Neural progenitor cell (in vitro differentiated cells): ENCODE measurements at regions not wholly inside any gene's neighbourhood (a gene's known extent, or its start where the extent isn't known, plus 50 kb on each side); places are given as distances from the start of the nearest gene placed in this dataset.
"Not testable (repeated sequence)": the region's sequence is repeated elsewhere in the genome, so short reads cannot be mapped to it uniquely, and the experiment has no call there.

Source experiments
- DNase-seq: peaks from one replicate; pipeline ENCODE4 v3.0.0-alpha.2; 2016; ENCODE audit warnings: low spot score
- H2AFZ ChIP-seq: fragments of 200-600 bp; sonication (generic); replicated peaks from 2 replicates; pipeline ENCODE4 v1.6.1; 2016; ENCODE audit warnings: antibody characterized with exemption
- H3F3A ChIP-seq: fragments of 200-600 bp; sonication (generic); 2 replicates; pipeline ENCODE4 v1.6.1; 2016; ENCODE audit warnings: antibody characterized with exemption, low read depth
- H3K27ac ChIP-seq: fragments of 200-600 bp; sonication (generic); 2 replicates; pipeline ENCODE4 v1.5.1; 2016; ENCODE audit warnings: mild to moderate bottlenecking
- H3K27me3 ChIP-seq: fragments of 200-600 bp; sonication (generic); 2 replicates; pipeline ENCODE4 v1.6.1; 2016; ENCODE audit warnings: mild to moderate bottlenecking, moderate library complexity
- H3K36me3 ChIP-seq: fragments of 200-600 bp; sonication (generic); 2 replicates; pipeline ENCODE4 v1.5.1; 2016
- H3K4me1 ChIP-seq: fragments of 200-600 bp; sonication (generic); 2 replicates; pipeline ENCODE4 v1.6.1; 2016; ENCODE audit warnings: mixed run types
- H3K4me2 ChIP-seq: fragments of 200-600 bp; sonication (generic); 2 replicates; pipeline ENCODE4 v1.6.1; 2016
- H3K4me3 ChIP-seq: fragments of 200-600 bp; sonication (generic); 2 replicates; pipeline ENCODE4 v1.5.1; 2016
- H3K79me2 ChIP-seq: fragments of 200-600 bp; sonication (generic); 2 replicates; pipeline ENCODE4 v1.6.1; 2016; ENCODE audit warnings: low read depth
- H3K9ac ChIP-seq: fragments of 200-600 bp; sonication (generic); 2 replicates; pipeline ENCODE4 v1.6.1; 2016
- H3K9me3 ChIP-seq: fragments of 200-600 bp; sonication (generic); 2 replicates; pipeline ENCODE4 v1.5.1; 2016; ENCODE audit warnings: low read depth
- H4K20me1 ChIP-seq: fragments of 200-600 bp; sonication (generic); 2 replicates; pipeline ENCODE4 v1.6.1; 2016; ENCODE audit warnings: low read depth
- H3K27ac Mint-ChIP-seq: 3 replicates; pipeline ENCODE4 v1.8.0; 2021; ENCODE audit warnings: mixed read lengths
- H3K27me3 Mint-ChIP-seq: 2 replicates; pipeline ENCODE4 v1.8.0; 2022; ENCODE audit warnings: low read depth, mild to moderate bottlenecking, inconsistent platforms, moderate library complexity, mixed read lengths; ENCODE audit not compliant: insufficient read depth
- H3K36me3 Mint-ChIP-seq: 3 replicates; pipeline ENCODE4 v1.8.0; 2021; ENCODE audit warnings: mixed read lengths
- H3K4me1 Mint-ChIP-seq: 3 replicates; pipeline ENCODE4 v1.8.0; 2021; ENCODE audit warnings: mixed read lengths
- H3K4me3 Mint-ChIP-seq: 3 replicates; pipeline ENCODE4 v1.8.0; 2021; ENCODE audit warnings: mild to moderate bottlenecking, moderate library complexity, mixed read lengths
- H3K9me3 Mint-ChIP-seq: 3 replicates; pipeline ENCODE4 v1.8.0; 2020; ENCODE audit warnings: mixed read lengths
- EZH2 ChIP-seq: fragments of 200-600 bp; sonication (generic); IDR thresholded peaks from 2 replicates; pipeline ENCODE4 v1.6.1; 2017; ENCODE audit warnings: antibody characterized with exemption, mild to moderate bottlenecking, moderate library complexity
- EZH2phosphoT487 ChIP-seq: fragments of 200-600 bp; sonication (generic); IDR thresholded peaks from 2 replicates; pipeline ENCODE4 v1.6.1; 2017; ENCODE audit warnings: antibody characterized with exemption
- TF ChIP-seq, protein P1 (sequence below): fragments of 200-600 bp; sonication (generic); IDR thresholded peaks from 2 replicates; pipeline ENCODE4 v1.5.1; 2017; ENCODE audit warnings: antibody characterized with exemption, mild to moderate bottlenecking

GRCh38 chr4:127469959-127470809, 162.6 kb upstream of the INTU start:
- H3K36me3 Mint-ChIP-seq: no peaks in the 10 kb centered on the region
- no peaks in the 10 kb centered on the region for H3K27me3 Mint-ChIP-seq
- H3K9me3 ChIP-seq: no peaks in the 10 kb centered on the region
- H3K36me3 ChIP-seq: no peaks in the 10 kb centered on the region
- H3K27ac ChIP-seq: no peak overlapping the region
- peak overlapping the region; percentile 66 for H3K27ac Mint-ChIP-seq
- peaks cover 10% of the 10 kb centered on the region for H3K9me3 Mint-ChIP-seq
- no peaks in the 10 kb centered on the region for H3K4me1 Mint-ChIP-seq
- no peaks in the 10 kb centered on the region for H4K20me1 ChIP-seq
- H3F3A ChIP-seq: no peaks in the 10 kb centered on the region
- H3K9ac ChIP-seq: no peak overlapping the region
- no peak overlapping the region for H3K4me3 Mint-ChIP-seq
- no peak overlapping the region for H2AFZ ChIP-seq
- no peaks in the 10 kb centered on the region for H3K27me3 ChIP-seq
- no peak overlapping the region for H3K4me2 ChIP-seq
- no peaks in the 10 kb centered on the region for H3K79me2 ChIP-seq
- TF ChIP-seq EZH2: no peak
- TF ChIP-seq, protein P1, sequence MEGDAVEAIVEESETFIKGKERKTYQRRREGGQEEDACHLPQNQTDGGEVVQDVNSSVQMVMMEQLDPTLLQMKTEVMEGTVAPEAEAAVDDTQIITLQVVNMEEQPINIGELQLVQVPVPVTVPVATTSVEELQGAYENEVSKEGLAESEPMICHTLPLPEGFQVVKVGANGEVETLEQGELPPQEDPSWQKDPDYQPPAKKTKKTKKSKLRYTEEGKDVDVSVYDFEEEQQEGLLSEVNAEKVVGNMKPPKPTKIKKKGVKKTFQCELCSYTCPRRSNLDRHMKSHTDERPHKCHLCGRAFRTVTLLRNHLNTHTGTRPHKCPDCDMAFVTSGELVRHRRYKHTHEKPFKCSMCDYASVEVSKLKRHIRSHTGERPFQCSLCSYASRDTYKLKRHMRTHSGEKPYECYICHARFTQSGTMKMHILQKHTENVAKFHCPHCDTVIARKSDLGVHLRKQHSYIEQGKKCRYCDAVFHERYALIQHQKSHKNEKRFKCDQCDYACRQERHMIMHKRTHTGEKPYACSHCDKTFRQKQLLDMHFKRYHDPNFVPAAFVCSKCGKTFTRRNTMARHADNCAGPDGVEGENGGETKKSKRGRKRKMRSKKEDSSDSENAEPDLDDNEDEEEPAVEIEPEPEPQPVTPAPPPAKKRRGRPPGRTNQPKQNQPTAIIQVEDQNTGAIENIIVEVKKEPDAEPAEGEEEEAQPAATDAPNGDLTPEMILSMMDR: no peak
- no peak for TF ChIP-seq EZH2phosphoT487
- H3K4me1 ChIP-seq: no peaks in the 10 kb centered on the region
- H3K4me3 ChIP-seq: no peak overlapping the region
- no peak for DNase-seq

GRCh38 chr4:127478271-127478670, 154.5 kb upstream of the INTU start:
- H3K4me1 Mint-ChIP-seq, DNase-seq: not testable (repeated sequence)

DNA sequence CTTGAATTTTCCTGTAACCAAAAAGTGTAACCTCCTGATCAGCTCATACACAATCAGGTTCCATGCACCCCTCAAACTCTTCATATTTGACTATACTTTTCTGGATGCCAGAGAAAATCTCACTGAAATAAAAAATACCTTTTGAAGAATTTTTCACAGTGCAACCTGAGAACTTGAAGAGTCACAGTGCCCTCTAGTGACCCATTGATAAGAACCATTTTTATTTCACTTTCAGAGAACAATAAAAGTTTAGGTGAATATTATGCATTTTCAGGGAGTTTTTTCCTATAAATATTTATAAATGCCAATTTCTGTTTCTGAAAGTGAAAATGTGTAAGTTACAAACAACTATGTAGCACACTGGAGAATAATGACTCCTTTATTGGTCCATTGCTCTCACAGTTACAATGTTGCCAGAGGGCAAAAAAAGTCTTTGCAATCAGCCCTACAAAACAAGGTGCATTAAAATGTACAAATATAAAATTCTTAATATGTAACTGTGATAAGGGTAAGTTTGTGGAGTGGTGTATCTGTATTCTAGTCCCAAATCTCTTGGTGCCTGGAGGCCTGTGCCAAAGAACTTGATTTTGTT, 153.6 kb upstream of the INTU start:
- H3K79me2 ChIP-seq: no peaks in the 10 kb centered on the region
- no peak overlapping the region for H3K4me3 ChIP-seq
- H3K27ac ChIP-seq: no peak overlapping the region
- no peaks in the 10 kb centered on the region for H3K27me3 ChIP-seq
- H3K4me1 ChIP-seq: no peaks in the 10 kb centered on the region
- TF ChIP-seq EZH2phosphoT487: no peak
- TF ChIP-seq, protein P1: peak; percentile 83
- H3K36me3 Mint-ChIP-seq: no peaks in the 10 kb centered on the region
- no peak overlapping the region for H3K4me3 Mint-ChIP-seq
- H3F3A ChIP-seq: no peaks in the 10 kb centered on the region
- no peaks in the 10 kb centered on the region for H3K36me3 ChIP-seq
- H3K9me3 Mint-ChIP-seq: peaks cover 2% of the 10 kb centered on the region
- peak; percentile 57 for DNase-seq
- H3K9ac ChIP-seq: no peak overlapping the region
- H3K27ac Mint-ChIP-seq: no peak overlapping the region
- no peaks in the 10 kb centered on the region for H3K27me3 Mint-ChIP-seq
- H3K4me2 ChIP-seq: no peak overlapping the region
- H4K20me1 ChIP-seq: no peaks in the 10 kb centered on the region
- H3K4me1 Mint-ChIP-seq: peaks cover 9% of the 10 kb centered on the region
- H3K9me3 ChIP-seq: no peaks in the 10 kb centered on the region
- H2AFZ ChIP-seq: no peak overlapping the region

More at GRCh38 chr4:127478271-127478670, 154.5 kb upstream of the INTU start:
- H3K36me3 Mint-ChIP-seq, H3K27ac ChIP-seq, H3K27me3 ChIP-seq, H3K4me3 ChIP-seq, H3K27me3 Mint-ChIP-seq, H3K9me3 Mint-ChIP-seq, H2AFZ ChIP-seq, H3K9ac ChIP-seq, H3K4me2 ChIP-seq, H3K36me3 ChIP-seq, H3K4me1 ChIP-seq, H3K79me2 ChIP-seq, H3F3A ChIP-seq, H3K9me3 ChIP-seq, H4K20me1 ChIP-seq, H3K4me3 Mint-ChIP-seq, H3K27ac Mint-ChIP-seq: not testable (repeated sequence)

DNA sequence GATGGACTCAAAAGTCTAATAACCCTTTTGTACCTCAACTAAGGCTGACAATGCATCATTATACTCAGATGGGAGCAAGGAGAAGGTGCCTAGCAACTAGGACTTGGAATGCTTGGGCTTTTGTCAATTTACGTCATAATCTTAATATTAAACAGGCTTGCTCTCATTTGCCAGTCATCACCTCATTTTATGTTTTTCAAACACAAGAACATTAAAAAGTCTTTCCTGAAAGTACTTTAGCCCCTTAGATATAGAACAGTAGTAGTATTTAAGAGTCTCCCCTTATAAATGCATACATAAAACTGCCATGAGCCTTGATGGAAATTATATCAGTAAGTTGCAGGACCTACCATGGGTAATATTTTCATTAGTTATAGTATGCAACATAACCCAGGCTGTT, 150.7 kb upstream of the INTU start:
- H3K36me3 Mint-ChIP-seq: no peaks in the 10 kb centered on the region
- TF ChIP-seq, protein P1: no peak
- TF ChIP-seq EZH2phosphoT487 (no peak), EZH2 (no peak)
- H3K9me3 Mint-ChIP-seq: no peaks in the 10 kb centered on the region
- Histone ChIP-seq H3K36me3 (no peaks in the 10 kb centered on the region), H3K79me2 (no peaks in the 10 kb centered on the region), H3K4me2 (no peak overlapping the region), H2AFZ (peak overlapping the region; percentile 57), H3K27ac (no peak overlapping the region), H3F3A (no peaks in the 10 kb centered on the region), H3K9ac (no peak overlapping the region), H3K4me3 (no peak overlapping the region), H4K20me1 (no peaks in the 10 kb centered on the region), H3K27me3 (no peaks in the 10 kb centered on the region), H3K4me1 (no peaks in the 10 kb centered on the region), H3K9me3 (no peaks in the 10 kb centered on the region)
- DNase-seq: no peak
- no peak overlapping the region for H3K4me3 Mint-ChIP-seq
- H3K27me3 Mint-ChIP-seq: peaks cover 3% of the 10 kb centered on the region
- peaks cover 9% of the 10 kb centered on the region for H3K4me1 Mint-ChIP-seq
- no peak overlapping the region for H3K27ac Mint-ChIP-seq
